Stomach (tissue), 8 donors: ENCODE measurements at regions not wholly inside any gene's neighbourhood (a gene's known extent, or its start where the extent isn't known, plus 50 kb on each side); places are given as distances from the start of the nearest gene placed in this dataset.

Experiments
- DNase-seq, 2 donors: peaks; one replicate each; pipeline versions ENCODE4 v3.0.0 to v3.0.0-alpha.2; 2013 to 2019
- H3K27ac ChIP-seq, 5 donors: fragments of 200-600 bp in 4 of 5; sonication (generic) in 4 of 5; one replicate each; pipeline ENCODE4 v1.5.1; 2013 to 2019; ENCODE audit warnings: mild to moderate bottlenecking in 1 of 5, moderate library complexity in 1 of 5
- H3K27me3 ChIP-seq, 3 donors: fragments of 200-600 bp; sonication (generic); one replicate each; pipeline ENCODE4 v1.5.1; 2017 to 2019; ENCODE audit warnings: mixed run types in 1 of 3
- H3K36me3 ChIP-seq, 4 donors: fragments of 200-600 bp; sonication (generic); 1 replicate in 3 of 4; 2 replicates in 1 of 4; pipeline ENCODE4 v1.5.1; 2016 to 2019
- H3K4me1 ChIP-seq, 4 donors: fragments of 200-600 bp; sonication (generic); one replicate each; pipeline ENCODE4 v1.5.1; 2016 to 2019
- H3K4me3 ChIP-seq, 4 donors: fragments of 200-600 bp; sonication (generic) in 3 of 4; one replicate each; pipeline ENCODE4 v1.5.1; 2016 to 2019; ENCODE audit warnings: mild to moderate bottlenecking in 1 of 4
- H3K9me3 ChIP-seq, 4 donors: fragments of 200-600 bp; sonication (generic); one replicate each; pipeline ENCODE4 v1.5.1; 2016 to 2019
- EP300 ChIP-seq: sonication (generic); formaldehyde crosslinking; IDR thresholded peaks from one replicate; pipeline ENCODE4 v1.6.1; 2017; ENCODE audit warnings: antibody characterized with exemption
- POLR2A ChIP-seq, 4 donors: fragments of 450-650 bp; IDR thresholded peaks; one replicate each; pipeline ENCODE4 v1.6.1; 2016; ENCODE audit warnings: antibody characterized with exemption in 4 of 4, control low read depth in 2 of 4, mild to moderate bottlenecking in 1 of 4, moderate library complexity in 1 of 4
- POLR2AphosphoS5 ChIP-seq, 3 donors: sonication (generic); formaldehyde crosslinking; IDR thresholded peaks; one replicate each; pipeline ENCODE4 v1.6.1; 2016; ENCODE audit warnings: antibody characterized with exemption in 3 of 3
- WGBS, 5 donors: extraction: QIAGEN DNeasy Blood & Tissue Kit in 3 of 5; methylation state at CpG; one replicate each; pipeline versions ENCODE4 v1.1.5 to v1.1.7; 2013 to 2018; 5-methylcytosine and 5-hydroxymethylcytosine counted together
- intact Hi-C: fragments of 100-400 bp; cut with DNase I; formaldehyde crosslinking; loops from one replicate; pipeline ENCODE4 v1.15.1; 2023; ENCODE audit warnings: low total_unique reads
- TF ChIP-seq, protein P1 (sequence below), 7 experiments: fragments of 450-650 bp in 4 of 7; fragments of 200-600 bp in 3 of 7; sonication (generic) in 3 of 7; IDR thresholded peaks; one replicate each; pipeline ENCODE4 v1.5.1; 2016 to 2019; ENCODE audit warnings: antibody characterized with exemption in 7 of 7, control low read depth in 2 of 7, mild to moderate bottlenecking in 1 of 7
- donor health status: healthy with polysubstance abuse.
- donor health status: Bipolar disorder and iron deficiency.
- donor health status: healthy.

GRCh38 chr13:90952326-90952725, 395.2 kb upstream of the MIR17HG start:
- Histone ChIP-seq H3K27me3 (no peaks in the 10 kb centered on the region), H3K4me1 (no peaks in the 10 kb centered on the region), H3K27ac (no peak overlapping the region), H3K4me3 (no peak overlapping the region), H3K36me3 (no peaks in the 10 kb centered on the region), H3K9me3 (peaks cover 0 to 10% (median 8%) of the 10 kb centered on the region in 4 donors)
- TF ChIP-seq, protein P1, sequence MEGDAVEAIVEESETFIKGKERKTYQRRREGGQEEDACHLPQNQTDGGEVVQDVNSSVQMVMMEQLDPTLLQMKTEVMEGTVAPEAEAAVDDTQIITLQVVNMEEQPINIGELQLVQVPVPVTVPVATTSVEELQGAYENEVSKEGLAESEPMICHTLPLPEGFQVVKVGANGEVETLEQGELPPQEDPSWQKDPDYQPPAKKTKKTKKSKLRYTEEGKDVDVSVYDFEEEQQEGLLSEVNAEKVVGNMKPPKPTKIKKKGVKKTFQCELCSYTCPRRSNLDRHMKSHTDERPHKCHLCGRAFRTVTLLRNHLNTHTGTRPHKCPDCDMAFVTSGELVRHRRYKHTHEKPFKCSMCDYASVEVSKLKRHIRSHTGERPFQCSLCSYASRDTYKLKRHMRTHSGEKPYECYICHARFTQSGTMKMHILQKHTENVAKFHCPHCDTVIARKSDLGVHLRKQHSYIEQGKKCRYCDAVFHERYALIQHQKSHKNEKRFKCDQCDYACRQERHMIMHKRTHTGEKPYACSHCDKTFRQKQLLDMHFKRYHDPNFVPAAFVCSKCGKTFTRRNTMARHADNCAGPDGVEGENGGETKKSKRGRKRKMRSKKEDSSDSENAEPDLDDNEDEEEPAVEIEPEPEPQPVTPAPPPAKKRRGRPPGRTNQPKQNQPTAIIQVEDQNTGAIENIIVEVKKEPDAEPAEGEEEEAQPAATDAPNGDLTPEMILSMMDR (IDR thresholded peaks at IDR 0.05), result no peak
- no peak for TF ChIP-seq EP300
- no peak for TF ChIP-seq POLR2AphosphoS5 (IDR thresholded peaks at IDR 0.05)
- intact Hi-C loops, result no loop called here
- DNase-seq, result no peak
- 74 to 92% (median 90%) methylated on average over 1 of the region's 1 CpG for WGBS, 5 donors

DNA sequence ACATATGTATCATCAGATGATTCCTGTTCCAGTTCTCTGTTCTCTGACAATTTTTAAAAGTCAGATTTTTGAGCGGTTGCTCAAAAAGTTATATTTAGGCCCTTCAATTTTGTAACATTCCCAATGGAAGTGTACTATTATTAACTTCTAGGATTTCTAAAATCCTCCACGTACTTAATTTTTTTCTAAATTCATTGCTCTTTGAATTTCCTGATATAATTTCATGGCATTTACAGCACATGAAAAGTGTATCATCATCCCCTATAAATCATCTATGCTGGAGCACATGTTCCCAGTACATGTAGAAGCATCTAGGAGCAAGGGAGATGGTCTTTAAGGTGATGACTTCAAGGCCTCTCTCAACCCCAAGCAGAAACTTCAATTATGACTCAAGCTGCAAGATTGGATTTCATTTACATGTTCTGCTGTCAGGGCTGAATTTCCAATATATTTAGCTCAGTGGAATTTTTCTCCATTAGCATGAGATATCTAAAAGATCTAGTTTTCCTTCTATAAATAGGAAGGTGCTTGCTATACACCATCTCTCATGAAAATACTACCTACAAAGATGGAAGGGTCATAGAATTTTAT, 392.8 kb upstream of the MIR17HG start:
- intact Hi-C loops, result no loop called here
- WGBS, 5 donors, result 84 to 93% (median 88%) methylated on average over 2 of the region's 2 CpGs
- H3K27ac ChIP-seq, result no peak overlapping the region
- no peak overlapping the region for H3K4me3 ChIP-seq
- no peak for DNase-seq
- H3K9me3 ChIP-seq, result no peaks in the 10 kb centered on the region
- no peaks in the 10 kb centered on the region for H3K36me3 ChIP-seq
- TF ChIP-seq EP300 (no peak), POLR2A (IDR thresholded peaks at IDR 0.05) (no peak), POLR2AphosphoS5 (IDR thresholded peaks at IDR 0.05) (no peak)
- TF ChIP-seq, protein P1 (IDR thresholded peaks at IDR 0.05), result no peak
- no peaks in the 10 kb centered on the region for H3K4me1 ChIP-seq
- H3K27me3 ChIP-seq, result no peaks in the 10 kb centered on the region

DNA sequence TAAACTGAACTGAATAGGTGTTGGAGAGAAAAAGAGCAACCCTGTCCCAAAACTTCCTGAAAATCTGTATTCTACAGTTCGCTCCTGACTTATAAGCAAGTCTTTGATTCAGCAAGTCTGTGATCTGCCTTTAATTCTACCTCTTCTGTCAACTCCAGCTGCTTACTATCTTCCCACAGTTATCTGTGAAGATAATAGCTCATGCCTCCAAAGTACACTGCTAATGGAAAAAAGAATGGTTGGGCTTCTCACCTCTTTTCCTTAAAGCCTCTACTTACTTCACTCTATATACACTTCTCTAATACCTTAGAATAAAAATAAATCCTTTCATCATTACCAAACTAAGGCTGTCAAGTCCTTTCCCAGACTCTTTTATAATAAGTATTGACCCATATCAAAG, 391.5 kb upstream of the MIR17HG start:
- H3K27ac ChIP-seq, result no peak overlapping the region

GRCh38 chr13:90958866-90959265, 388.6 kb upstream of the MIR17HG start:
- no peak overlapping the region for H3K27ac ChIP-seq
- H3K9me3 ChIP-seq, result no peaks in the 10 kb centered on the region
- TF ChIP-seq POLR2AphosphoS5 (IDR thresholded peaks at IDR 0.05) (no peak), POLR2A (IDR thresholded peaks at IDR 0.05) (no peak), EP300 (no peak)
- TF ChIP-seq, protein P1 (IDR thresholded peaks at IDR 0.05), result no peak
- intact Hi-C loops, result no loop called here
- H3K4me3 ChIP-seq, result no peak overlapping the region
- DNase-seq, result no peak
- no peaks in the 10 kb centered on the region for H3K27me3 ChIP-seq
- no peaks in the 10 kb centered on the region for H3K4me1 ChIP-seq
- no peaks in the 10 kb centered on the region for H3K36me3 ChIP-seq
- WGBS, 5 donors, result 68 to 88% (median 81%) methylated on average over 2 of the region's 2 CpGs

More for the DNA sequence above, 391.5 kb upstream of the MIR17HG start:
- H3K4me3 ChIP-seq, result no peak overlapping the region
- intact Hi-C loops, result no loop called here
- H3K4me1 ChIP-seq, result no peaks in the 10 kb centered on the region
- no peaks in the 10 kb centered on the region for H3K36me3 ChIP-seq
- WGBS, 5 donors, result 42 to 76% (median 44%) methylated on average over 1 of the region's 1 CpG
- peak in 1 of 2 donors; percentile 8 for DNase-seq
- H3K27me3 ChIP-seq, result no peaks in the 10 kb centered on the region
- H3K9me3 ChIP-seq, result no peaks in the 10 kb centered on the region
- TF ChIP-seq EP300 (no peak), POLR2A (IDR thresholded peaks at IDR 0.05) (no peak)
- TF ChIP-seq, protein P1 (IDR thresholded peaks at IDR 0.05), result no peak
